Effector memory CD8-positive, alpha-beta T cell (primary cell): ENCODE measurements at regions not wholly inside any gene's neighbourhood (a gene's known extent, or its start where the extent isn't known, plus 50 kb on each side); places are given as distances from the start of the nearest gene placed in this dataset.
"Not testable (repeated sequence)": the region's sequence is repeated elsewhere in the genome, so short reads cannot be mapped to it uniquely, and the experiment has no call there.

Source experiments
- ATAC-seq: fragments of 150-1000 bp; cut with Tn5 transposase; replicated peaks from 2 replicates; pipeline ENCODE4 v1.10.0; 2021; ENCODE audit warnings: mild to moderate bottlenecking, moderate library complexity
- DNase-seq, 3 experiments: peaks; one replicate each; pipeline ENCODE4 v3.0.0; 2021
- H3K27ac Mint-ChIP-seq, 2 donors: one replicate each; pipeline ENCODE4 v1.8.0; 2022; ENCODE audit warnings: mild to moderate bottlenecking in 2 of 2, mixed read lengths in 2 of 2, moderate library complexity in 2 of 2
- H3K27me3 Mint-ChIP-seq, 2 donors: one replicate each; pipeline ENCODE4 v1.8.0; 2022; ENCODE audit warnings: mixed read lengths in 2 of 2
- H3K36me3 Mint-ChIP-seq: one replicate; pipeline ENCODE4 v1.8.0; 2022; ENCODE audit warnings: mild to moderate bottlenecking, moderate library complexity, mixed read lengths; ENCODE audit not compliant: insufficient read depth
- H3K4me1 Mint-ChIP-seq, 2 donors: one replicate each; pipeline ENCODE4 v1.8.0; 2022; ENCODE audit warnings: low read depth in 2 of 2, mixed read lengths in 2 of 2
- H3K4me3 Mint-ChIP-seq, 2 donors: one replicate each; pipeline ENCODE4 v1.8.0; 2022; ENCODE audit warnings: mild to moderate bottlenecking in 2 of 2, mixed read lengths in 2 of 2, moderate library complexity in 2 of 2
- H3K9me3 Mint-ChIP-seq, 2 donors: one replicate each; pipeline ENCODE4 v1.8.0; 2022; ENCODE audit warnings: mixed read lengths in 2 of 2

- Mint-ChIP-seq H3K27me3 (no peaks in the 10 kb centered on the region), H3K4me1 (no peaks in the 10 kb centered on the region), H3K9me3 (peaks cover 0 to 8% of the 10 kb centered on the region in 2 donors), H3K4me3 (no peak overlapping the region), H3K27ac (no peak overlapping the region), H3K36me3 (peaks cover 2% of the 10 kb centered on the region)
- DNase-seq (no peak), ATAC-seq (no peak)
Observed at GRCh38 chr4:86521373-86521969, 72.6 kb upstream of the PTPN13 start.

GRCh38 chr4:86522349-86522748 is 71.8 kb upstream of the PTPN13 start:
- Mint-ChIP-seq H3K27me3 (no peaks in the 10 kb centered on the region), H3K9me3 (peaks cover 0 to 8% of the 10 kb centered on the region in 2 donors), H3K4me1 (no peaks in the 10 kb centered on the region), H3K27ac (no peak overlapping the region), H3K4me3 (no peak overlapping the region), H3K36me3 (peaks cover 2% of the 10 kb centered on the region)
- DNase-seq (no peak), ATAC-seq (no peak)

GRCh38 chr4:86523333-86523732 is 70.8 kb upstream of the PTPN13 start:
- no peak for ATAC-seq
- no peak overlapping the region for H3K4me3 Mint-ChIP-seq
- no peak overlapping the region for H3K27ac Mint-ChIP-seq
- DNase-seq = no peak
- H3K27me3 Mint-ChIP-seq = no peaks in the 10 kb centered on the region
- H3K4me1 Mint-ChIP-seq = no peaks in the 10 kb centered on the region
- H3K36me3 Mint-ChIP-seq = peaks cover under 1% of the 10 kb centered on the region
- H3K9me3 Mint-ChIP-seq = peaks cover 0 to 8% of the 10 kb centered on the region in 2 donors

GRCh38 chr4:86527713-86528112 is 66.4 kb upstream of the PTPN13 start:
- not testable (repeated sequence) for H3K27ac Mint-ChIP-seq, H3K36me3 Mint-ChIP-seq, ATAC-seq, H3K9me3 Mint-ChIP-seq, DNase-seq, H3K4me3 Mint-ChIP-seq, H3K4me1 Mint-ChIP-seq, H3K27me3 Mint-ChIP-seq

- Mint-ChIP-seq H3K4me1 (peaks cover 0 to 2% of the 10 kb centered on the region in 2 donors), H3K36me3 (no peaks in the 10 kb centered on the region), H3K27me3 (no peaks in the 10 kb centered on the region), H3K9me3 (peaks cover 0 to 1% of the 10 kb centered on the region in 2 donors), H3K27ac (no peak overlapping the region), H3K4me3 (no peak overlapping the region)
- ATAC-seq = no peak
- DNase-seq = no peak
Observed at GRCh38 chr4:86529436-86529835, 64.7 kb upstream of the PTPN13 start.

DNA sequence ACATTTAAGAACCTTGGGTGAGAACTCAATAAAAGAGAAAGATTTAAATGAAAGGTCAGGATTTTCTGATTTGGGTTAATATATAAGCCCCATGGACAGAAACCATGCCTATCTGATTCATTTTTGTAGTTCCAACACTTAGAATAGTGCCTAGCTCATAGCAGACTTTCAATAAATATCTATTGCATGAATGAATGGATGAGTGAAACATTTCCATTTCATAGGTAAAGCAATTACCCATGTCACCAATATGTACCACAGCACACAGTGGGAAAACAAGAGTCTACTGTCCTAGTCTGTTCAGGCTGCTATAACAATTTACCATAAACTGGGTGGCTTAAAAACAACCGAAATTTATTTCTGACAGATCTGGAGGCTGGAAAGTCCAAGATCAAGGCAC is 63.9 kb upstream of the PTPN13 start:
- H3K4me3 Mint-ChIP-seq = no peak overlapping the region
- no peak for DNase-seq
- no peaks in the 10 kb centered on the region for H3K36me3 Mint-ChIP-seq
- no peak overlapping the region for H3K27ac Mint-ChIP-seq
- H3K27me3 Mint-ChIP-seq = no peaks in the 10 kb centered on the region
- peaks cover 0 to 1% of the 10 kb centered on the region in 2 donors for H3K9me3 Mint-ChIP-seq
- no peak for ATAC-seq
- H3K4me1 Mint-ChIP-seq = peaks cover 0 to 2% of the 10 kb centered on the region in 2 donors

GRCh38 chr4:86531440-86531839 is 62.7 kb upstream of the PTPN13 start:
- ATAC-seq (no peak), DNase-seq (no peak)
- H3K4me1 Mint-ChIP-seq = peaks cover 0 to 2% of the 10 kb centered on the region in 2 donors
- H3K36me3 Mint-ChIP-seq = no peaks in the 10 kb centered on the region
- H3K27me3 Mint-ChIP-seq = no peaks in the 10 kb centered on the region
- H3K27ac Mint-ChIP-seq = no peak overlapping the region
- peaks cover 0 to 1% of the 10 kb centered on the region in 2 donors for H3K9me3 Mint-ChIP-seq
- no peak overlapping the region for H3K4me3 Mint-ChIP-seq

DNA sequence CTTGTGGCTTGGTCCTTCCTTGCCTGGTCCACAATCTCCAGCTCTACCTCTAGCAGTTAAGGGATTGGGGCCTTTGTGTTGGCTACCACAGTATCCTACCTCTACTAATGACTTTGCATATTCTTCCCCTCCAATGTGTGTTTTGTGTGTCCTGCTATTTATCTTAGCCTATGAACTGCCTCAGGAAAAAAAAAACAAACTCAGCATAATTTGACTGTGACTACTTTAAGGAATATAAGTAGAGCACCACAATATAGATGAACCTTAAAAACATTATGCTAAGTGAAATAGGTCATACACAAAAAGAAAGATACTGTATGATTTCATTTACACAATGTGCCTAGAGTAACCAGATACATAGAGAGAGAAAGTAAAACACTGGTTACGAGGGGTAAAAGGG is 61.3 kb upstream of the PTPN13 start:
- no peak overlapping the region for H3K27ac Mint-ChIP-seq
- H3K4me3 Mint-ChIP-seq = no peak overlapping the region
- DNase-seq (no peak), ATAC-seq (no peak)
- peaks cover 0 to 1% of the 10 kb centered on the region in 2 donors for H3K9me3 Mint-ChIP-seq
- H3K4me1 Mint-ChIP-seq = peaks cover 0 to 2% of the 10 kb centered on the region in 2 donors
- H3K36me3 Mint-ChIP-seq = peaks cover 3% of the 10 kb centered on the region
- H3K27me3 Mint-ChIP-seq = no peaks in the 10 kb centered on the region

DNA sequence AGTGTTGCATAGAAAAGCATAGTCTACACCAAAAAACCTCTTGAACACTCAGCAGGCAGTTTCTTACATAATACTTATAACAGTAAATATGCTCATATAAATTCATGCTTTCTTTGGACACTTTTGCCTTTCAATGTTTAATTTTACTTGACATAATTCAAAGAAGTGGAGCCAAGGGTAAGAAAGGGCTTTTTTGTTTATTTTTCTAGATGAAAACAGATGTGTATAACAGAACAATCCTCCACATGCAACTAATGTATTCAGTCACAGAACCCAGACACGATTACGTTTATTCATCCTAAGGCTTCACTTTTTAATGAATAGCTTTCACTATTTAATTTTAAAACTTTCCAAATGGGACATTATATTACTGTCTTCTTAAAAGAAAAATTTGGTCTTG is 58.0 kb upstream of the PTPN13 start:
- Mint-ChIP-seq H3K27me3 (peaks cover 0 to 7% of the 10 kb centered on the region in 2 donors), H3K27ac (no peak overlapping the region), H3K4me1 (no peaks in the 10 kb centered on the region), H3K4me3 (no peak overlapping the region), H3K36me3 (peaks cover 3% of the 10 kb centered on the region), H3K9me3 (peaks cover 0 to 3% of the 10 kb centered on the region in 2 donors)
- ATAC-seq (no peak), DNase-seq (no peak)

DNA sequence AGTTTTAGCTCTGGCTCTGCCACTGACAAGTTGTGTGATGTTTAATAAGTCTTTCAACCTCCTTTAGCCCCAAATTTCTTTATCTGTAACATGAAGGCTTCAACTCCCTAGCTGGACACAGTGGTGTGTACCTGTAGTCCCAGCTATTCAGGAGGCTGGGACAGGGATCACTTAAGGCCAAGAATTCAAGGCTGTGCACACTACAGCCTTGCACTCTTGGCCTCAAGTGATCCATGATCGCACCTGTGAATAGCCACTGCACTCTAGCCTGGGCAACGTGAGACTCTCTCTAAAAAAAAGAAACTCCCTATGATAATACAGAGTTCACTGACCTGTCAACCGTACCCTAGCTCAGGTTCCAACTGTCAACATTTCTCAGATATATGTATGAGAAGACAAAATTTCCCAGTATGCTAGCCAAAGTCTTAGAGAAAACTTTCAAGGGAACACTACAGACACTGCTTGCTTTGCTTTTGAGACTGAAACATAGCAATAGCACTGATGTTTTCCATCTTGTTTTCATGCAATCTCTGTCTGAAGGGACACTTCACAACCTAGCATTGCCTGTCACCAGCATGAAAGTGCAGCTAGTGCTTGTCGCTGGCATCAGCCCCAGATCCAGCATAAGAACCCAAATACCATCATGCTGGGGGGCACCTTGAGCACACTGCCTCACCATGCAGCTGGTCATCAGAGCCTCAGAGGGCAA is 51.6 kb upstream of the PTPN13 start:
- peaks cover 6 to 12% of the 10 kb centered on the region in 2 donors for H3K9me3 Mint-ChIP-seq
- H3K36me3 Mint-ChIP-seq = no peaks in the 10 kb centered on the region
- ATAC-seq (no peak), DNase-seq (no peak)
- peaks cover 4 to 17% of the 10 kb centered on the region in 2 donors for H3K4me1 Mint-ChIP-seq
- H3K27me3 Mint-ChIP-seq = peaks cover 0 to 9% of the 10 kb centered on the region in 2 donors
- H3K4me3 Mint-ChIP-seq = no peak overlapping the region
- no peak overlapping the region for H3K27ac Mint-ChIP-seq

- Mint-ChIP-seq H3K36me3 (no peaks in the 10 kb centered on the region), H3K27ac (no peak overlapping the region), H3K9me3 (peaks cover 8 to 12% of the 10 kb centered on the region in 2 donors), H3K4me1 (peaks cover 4 to 17% of the 10 kb centered on the region in 2 donors), H3K4me3 (no peak overlapping the region), H3K27me3 (peaks cover 0 to 9% of the 10 kb centered on the region in 2 donors)
- ATAC-seq = no peak
- DNase-seq = no peak
Observed at GRCh38 chr4:86543080-86543479, 51.0 kb upstream of the PTPN13 start.

DNA sequence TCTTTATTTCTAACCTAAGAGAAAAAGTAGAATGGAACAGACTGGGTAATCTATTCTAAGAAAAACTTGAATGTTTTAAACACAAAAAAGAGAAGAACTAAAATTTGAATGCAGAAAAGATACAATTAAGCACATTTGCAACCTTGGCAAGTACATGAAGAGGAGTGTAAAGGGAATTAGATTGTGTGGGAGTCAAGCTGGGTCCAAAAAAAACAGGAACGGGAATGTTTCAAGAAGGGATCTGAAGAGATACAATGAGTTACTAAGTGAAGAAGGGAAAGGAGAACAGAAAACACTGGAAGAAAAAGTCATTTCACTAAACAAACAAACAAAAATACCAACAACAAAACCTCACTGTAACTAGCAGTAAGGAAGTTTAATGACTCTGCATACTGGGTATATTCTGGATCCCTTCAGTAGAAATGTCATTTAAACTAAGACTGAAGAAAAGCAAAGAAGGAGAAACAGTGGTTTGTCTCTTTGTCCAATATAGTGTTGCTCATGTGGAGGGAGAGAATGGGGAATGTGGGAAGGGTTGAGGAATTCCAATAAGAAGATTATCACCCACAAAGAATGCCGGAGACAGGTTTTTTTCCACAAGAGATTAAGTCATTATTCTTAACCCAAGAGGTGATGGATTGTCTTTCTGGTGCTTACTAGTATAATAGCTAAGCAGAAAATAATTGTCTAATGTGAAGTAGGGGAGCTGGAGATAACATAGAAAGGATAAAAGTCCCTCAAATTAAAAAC is 50.4 kb upstream of the PTPN13 start:
- DNase-seq (no peak), ATAC-seq (no peak)
- H3K36me3 Mint-ChIP-seq = no peaks in the 10 kb centered on the region
- H3K4me1 Mint-ChIP-seq = peaks cover 4 to 17% of the 10 kb centered on the region in 2 donors
- H3K27ac Mint-ChIP-seq = peak overlapping the region in 1 of 2 donors; percentile 85
- peaks cover 0 to 9% of the 10 kb centered on the region in 2 donors for H3K27me3 Mint-ChIP-seq
- H3K9me3 Mint-ChIP-seq = peaks cover 9 to 12% of the 10 kb centered on the region in 2 donors
- no peak overlapping the region for H3K4me3 Mint-ChIP-seq

GRCh38 chr4:86544310-86544966 is 49.7 kb upstream of the PTPN13 start:
- peaks cover 0 to 9% of the 10 kb centered on the region in 2 donors for H3K27me3 Mint-ChIP-seq
- H3K36me3 Mint-ChIP-seq = no peaks in the 10 kb centered on the region
- peaks cover 4 to 17% of the 10 kb centered on the region in 2 donors for H3K4me1 Mint-ChIP-seq
- DNase-seq (no peak), ATAC-seq (peak; percentile 91)
- peak overlapping the region in 1 of 2 donors; percentile 62 for H3K4me3 Mint-ChIP-seq
- peak overlapping the region in 1 of 2 donors; percentile 85 for H3K27ac Mint-ChIP-seq
- peaks cover 9 to 12% of the 10 kb centered on the region in 2 donors for H3K9me3 Mint-ChIP-seq
